ENCODE measurements at regions not wholly inside any gene's neighbourhood (a gene's known extent, or its start where the extent isn't known, plus 50 kb on each side); places are given as distances from the start of the nearest gene placed in this dataset.
"Not testable (repeated sequence)": the region's sequence is repeated elsewhere in the genome, so short reads cannot be mapped to it uniquely, and the experiment has no call there.

DNA sequence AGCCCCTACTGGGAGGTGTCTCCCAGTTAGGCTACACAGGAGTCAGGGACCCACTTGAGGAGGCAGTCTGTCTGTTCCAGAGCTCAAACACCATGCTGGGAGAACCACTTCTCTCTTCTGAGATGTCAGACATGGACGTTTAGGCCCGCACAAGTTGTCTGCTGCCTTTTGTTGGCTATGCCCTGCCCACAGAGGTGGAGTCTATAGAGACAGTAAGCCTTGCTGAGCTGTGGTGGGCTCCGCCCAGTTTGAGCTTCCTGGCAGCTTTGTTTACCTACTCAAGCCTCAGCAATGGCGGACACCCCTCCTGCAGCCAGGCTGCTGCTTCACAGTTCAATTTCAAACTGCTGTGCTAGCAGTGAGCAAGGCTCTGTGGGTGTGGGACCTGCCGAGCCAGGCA is 88.6 kb upstream of the HAND2 start:
- TF ChIP-seq POLR2A (IDR thresholded peaks at IDR 0.05); POLR2AphosphoS5 (IDR thresholded peaks at IDR 0.05); EP300 (IDR thresholded peaks at IDR 0.05; ENCODE audit: low read depth): not testable (repeated sequence)
- TF ChIP-seq, protein P1, sequence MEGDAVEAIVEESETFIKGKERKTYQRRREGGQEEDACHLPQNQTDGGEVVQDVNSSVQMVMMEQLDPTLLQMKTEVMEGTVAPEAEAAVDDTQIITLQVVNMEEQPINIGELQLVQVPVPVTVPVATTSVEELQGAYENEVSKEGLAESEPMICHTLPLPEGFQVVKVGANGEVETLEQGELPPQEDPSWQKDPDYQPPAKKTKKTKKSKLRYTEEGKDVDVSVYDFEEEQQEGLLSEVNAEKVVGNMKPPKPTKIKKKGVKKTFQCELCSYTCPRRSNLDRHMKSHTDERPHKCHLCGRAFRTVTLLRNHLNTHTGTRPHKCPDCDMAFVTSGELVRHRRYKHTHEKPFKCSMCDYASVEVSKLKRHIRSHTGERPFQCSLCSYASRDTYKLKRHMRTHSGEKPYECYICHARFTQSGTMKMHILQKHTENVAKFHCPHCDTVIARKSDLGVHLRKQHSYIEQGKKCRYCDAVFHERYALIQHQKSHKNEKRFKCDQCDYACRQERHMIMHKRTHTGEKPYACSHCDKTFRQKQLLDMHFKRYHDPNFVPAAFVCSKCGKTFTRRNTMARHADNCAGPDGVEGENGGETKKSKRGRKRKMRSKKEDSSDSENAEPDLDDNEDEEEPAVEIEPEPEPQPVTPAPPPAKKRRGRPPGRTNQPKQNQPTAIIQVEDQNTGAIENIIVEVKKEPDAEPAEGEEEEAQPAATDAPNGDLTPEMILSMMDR (IDR thresholded peaks at IDR 0.05), result not testable (repeated sequence)

All from transverse colon (tissue), 4 donors.